ENCODE measurements at regions not wholly inside any gene's neighbourhood (a gene's known extent, or its start where the extent isn't known, plus 50 kb on each side); places are given as distances from the start of the nearest gene placed in this dataset.

DNA sequence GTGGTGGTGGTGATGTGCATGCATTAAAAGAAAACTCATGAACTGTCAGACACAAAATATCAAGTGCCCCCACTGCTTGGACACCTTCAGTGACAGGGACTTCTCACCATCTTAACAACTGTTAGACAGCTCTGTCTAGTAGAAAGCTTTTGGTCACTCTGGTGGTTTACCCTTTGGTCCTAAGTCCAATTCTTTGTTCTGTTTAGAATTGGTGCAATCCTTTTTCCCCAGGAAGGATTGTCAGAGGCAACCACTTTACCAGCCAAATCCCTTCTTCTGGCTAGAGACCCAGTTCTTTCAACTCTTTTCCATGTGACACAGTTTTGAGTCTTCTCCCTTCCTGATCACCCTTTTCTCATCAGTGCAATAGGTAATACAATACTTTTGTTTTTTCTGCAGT is 140.2 kb downstream of the SEC61B start (continued):
- TF ChIP-seq GTF2F1 (IDR thresholded peaks at IDR 0.05; ENCODE audit: borderline replicate concordance, low read depth, low read length) (no peak), CTBP2 (IDR thresholded peaks at IDR 0.05; ENCODE audit: borderline replicate concordance, insufficient read depth, insufficient read length, low read length) (no peak), TAF7 (optimal IDR thresholded peaks at IDR 0.05; ENCODE audit: borderline replicate concordance, low read depth, low read length) (no peak), SRF (IDR thresholded peaks at IDR 0.05; ENCODE audit: low read depth, low read length) (no peak), KDM1A (IDR thresholded peaks at IDR 0.05; ENCODE audit: borderline replicate concordance, low read length) (no peak), ASH2L (IDR thresholded peaks at IDR 0.05; ENCODE audit: low read length) (no peak), RAD21 (IDR thresholded peaks at IDR 0.05 in 1 of 2, conservative IDR thresholded peaks at IDR 0.05 in 1 of 2; ENCODE audit: low read depth in 2 of 2, low read length in 2 of 2) (no peak), TBP (IDR thresholded peaks at IDR 0.05; ENCODE audit: low read depth, low read length) (no peak), EZH2 (IDR thresholded peaks at IDR 0.05; ENCODE audit: low read depth, low read length, severe bottlenecking) (no peak), YY1 (IDR thresholded peaks at IDR 0.05; ENCODE audit: low read depth, low read length) (no peak), SP2 (IDR thresholded peaks at IDR 0.05; ENCODE audit: low read length) (no peak), BRCA1 (IDR thresholded peaks at IDR 0.05; ENCODE audit: low read depth, low read length) (no peak), SP1 (IDR thresholded peaks at IDR 0.05; ENCODE audit: low read depth, low read length) (no peak)
- TF ChIP-seq, protein P1, sequence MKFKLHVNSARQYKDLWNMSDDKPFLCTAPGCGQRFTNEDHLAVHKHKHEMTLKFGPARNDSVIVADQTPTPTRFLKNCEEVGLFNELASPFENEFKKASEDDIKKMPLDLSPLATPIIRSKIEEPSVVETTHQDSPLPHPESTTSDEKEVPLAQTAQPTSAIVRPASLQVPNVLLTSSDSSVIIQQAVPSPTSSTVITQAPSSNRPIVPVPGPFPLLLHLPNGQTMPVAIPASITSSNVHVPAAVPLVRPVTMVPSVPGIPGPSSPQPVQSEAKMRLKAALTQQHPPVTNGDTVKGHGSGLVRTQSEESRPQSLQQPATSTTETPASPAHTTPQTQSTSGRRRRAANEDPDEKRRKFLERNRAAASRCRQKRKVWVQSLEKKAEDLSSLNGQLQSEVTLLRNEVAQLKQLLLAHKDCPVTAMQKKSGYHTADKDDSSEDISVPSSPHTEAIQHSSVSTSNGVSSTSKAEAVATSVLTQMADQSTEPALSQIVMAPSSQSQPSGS (IDR thresholded peaks at IDR 0.05; ENCODE audit: low read length): no peak
- TF ChIP-seq, protein P2, sequence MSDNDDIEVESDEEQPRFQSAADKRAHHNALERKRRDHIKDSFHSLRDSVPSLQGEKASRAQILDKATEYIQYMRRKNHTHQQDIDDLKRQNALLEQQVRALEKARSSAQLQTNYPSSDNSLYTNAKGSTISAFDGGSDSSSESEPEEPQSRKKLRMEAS (IDR thresholded peaks at IDR 0.05): no peak
